Omental fat pad (tissue), 3 donors: ENCODE measurements at regions not wholly inside any gene's neighbourhood (a gene's known extent, or its start where the extent isn't known, plus 50 kb on each side); places are given as distances from the start of the nearest gene placed in this dataset.
"Not testable (repeated sequence)": the region's sequence is repeated elsewhere in the genome, so short reads cannot be mapped to it uniquely, and the experiment has no call there.

Experiments used
- ATAC-seq: fragments of 150-250 bp; one replicate; pipeline ENCODE4 v1.9.1; 2016; ENCODE audit warnings: mild to moderate bottlenecking, moderate library complexity; ENCODE audit not compliant: low FRiP score
- DNase-seq: peaks from one replicate; pipeline ENCODE4 v3.0.0-alpha.2; 2019; ENCODE audit warnings: low spot score
- TF ChIP-seq, protein P1 (sequence below), 3 donors: fragments of 450-650 bp; IDR thresholded peaks; one replicate each; pipeline ENCODE4 v1.5.1; 2016 to 2017; ENCODE audit warnings: antibody characterized with exemption in 3 of 3, mild to moderate bottlenecking in 3 of 3, moderate library complexity in 2 of 3

DNA sequence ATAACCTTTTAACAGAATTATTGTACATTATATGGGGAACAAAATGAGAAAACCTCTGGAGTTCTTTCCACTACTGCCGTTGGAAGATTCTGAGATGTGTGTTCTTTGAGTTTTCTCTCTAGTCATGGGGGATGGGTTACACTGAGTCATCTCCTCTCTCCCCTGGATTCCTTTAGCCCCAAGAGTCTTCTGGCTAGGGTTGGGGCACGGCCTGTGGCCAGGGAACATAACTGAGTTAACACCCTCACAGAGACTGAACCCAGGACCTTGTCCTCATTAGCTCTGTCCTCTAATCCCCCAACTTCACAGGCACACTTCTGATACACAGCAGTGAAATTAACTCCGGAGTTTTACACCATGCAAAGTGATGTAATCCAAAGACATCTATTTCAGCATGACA lies 142.3 kb upstream of the F9 start:
- TF ChIP-seq, protein P1, sequence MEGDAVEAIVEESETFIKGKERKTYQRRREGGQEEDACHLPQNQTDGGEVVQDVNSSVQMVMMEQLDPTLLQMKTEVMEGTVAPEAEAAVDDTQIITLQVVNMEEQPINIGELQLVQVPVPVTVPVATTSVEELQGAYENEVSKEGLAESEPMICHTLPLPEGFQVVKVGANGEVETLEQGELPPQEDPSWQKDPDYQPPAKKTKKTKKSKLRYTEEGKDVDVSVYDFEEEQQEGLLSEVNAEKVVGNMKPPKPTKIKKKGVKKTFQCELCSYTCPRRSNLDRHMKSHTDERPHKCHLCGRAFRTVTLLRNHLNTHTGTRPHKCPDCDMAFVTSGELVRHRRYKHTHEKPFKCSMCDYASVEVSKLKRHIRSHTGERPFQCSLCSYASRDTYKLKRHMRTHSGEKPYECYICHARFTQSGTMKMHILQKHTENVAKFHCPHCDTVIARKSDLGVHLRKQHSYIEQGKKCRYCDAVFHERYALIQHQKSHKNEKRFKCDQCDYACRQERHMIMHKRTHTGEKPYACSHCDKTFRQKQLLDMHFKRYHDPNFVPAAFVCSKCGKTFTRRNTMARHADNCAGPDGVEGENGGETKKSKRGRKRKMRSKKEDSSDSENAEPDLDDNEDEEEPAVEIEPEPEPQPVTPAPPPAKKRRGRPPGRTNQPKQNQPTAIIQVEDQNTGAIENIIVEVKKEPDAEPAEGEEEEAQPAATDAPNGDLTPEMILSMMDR (IDR thresholded peaks at IDR 0.05) = no peak
- no peak for ATAC-seq
- DNase-seq = no peak

DNA sequence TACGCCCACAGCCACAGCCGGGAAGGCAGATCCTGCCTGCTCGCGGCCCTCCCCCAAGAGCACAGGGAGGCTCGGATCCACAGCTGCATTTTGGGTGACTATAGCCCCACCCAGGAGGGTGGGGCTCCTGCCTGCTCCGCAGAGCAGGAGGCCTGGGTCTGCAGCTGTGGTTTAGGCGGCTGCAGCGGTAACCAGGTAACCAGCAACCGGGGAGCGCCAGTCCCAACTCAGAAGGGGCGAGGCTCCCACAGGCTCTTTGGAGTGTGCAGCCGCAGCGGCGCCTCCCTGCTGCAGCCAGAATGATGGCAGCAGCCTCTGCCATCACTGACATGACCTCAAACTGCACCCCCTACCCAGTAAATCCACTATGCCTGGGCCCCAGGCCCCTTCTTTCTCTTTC lies 148.0 kb upstream of the F9 start:
- DNase-seq (no peak), ATAC-seq (no peak)
- TF ChIP-seq, protein P1 (IDR thresholded peaks at IDR 0.05) = no peak

DNA sequence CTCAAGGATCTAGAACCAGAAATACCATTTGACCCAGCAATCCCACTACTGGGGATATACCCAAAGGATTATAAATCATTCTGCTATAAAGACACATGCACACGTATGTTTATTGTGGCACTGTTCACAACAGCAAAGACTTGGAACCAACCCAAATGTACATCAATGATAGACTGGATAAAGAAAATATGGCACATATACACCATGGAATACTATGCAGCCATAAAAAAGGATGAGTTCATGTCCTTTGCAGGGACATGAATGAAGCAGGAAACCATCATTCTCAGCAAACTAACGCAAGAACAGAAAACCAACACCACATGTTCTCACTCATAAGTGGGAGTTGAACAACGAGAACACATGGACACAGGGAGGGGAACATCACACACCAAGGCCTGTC lies 154.0 kb upstream of the F9 start:
- not testable (repeated sequence) for DNase-seq, ATAC-seq

DNA sequence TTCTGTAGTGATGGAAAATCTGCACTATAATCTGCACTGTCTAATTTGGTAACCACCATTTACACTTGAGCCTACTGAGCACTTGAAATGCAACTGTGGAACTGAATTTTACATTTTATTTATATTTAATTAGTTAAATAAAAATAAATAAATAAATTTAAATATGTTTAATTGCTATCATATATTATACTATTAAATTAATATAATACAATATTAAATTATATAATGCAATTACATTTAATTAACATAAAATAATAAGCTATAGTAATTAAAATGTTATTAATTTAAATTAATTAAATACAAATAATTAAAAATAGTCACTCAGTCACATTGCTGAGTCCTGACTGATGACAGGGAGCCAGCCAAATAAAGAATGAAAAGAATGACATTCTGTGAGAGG lies 170.2 kb upstream of the F9 start:
- TF ChIP-seq, protein P1 (IDR thresholded peaks at IDR 0.05) = no peak
- no peak for ATAC-seq
- no peak for DNase-seq

DNA sequence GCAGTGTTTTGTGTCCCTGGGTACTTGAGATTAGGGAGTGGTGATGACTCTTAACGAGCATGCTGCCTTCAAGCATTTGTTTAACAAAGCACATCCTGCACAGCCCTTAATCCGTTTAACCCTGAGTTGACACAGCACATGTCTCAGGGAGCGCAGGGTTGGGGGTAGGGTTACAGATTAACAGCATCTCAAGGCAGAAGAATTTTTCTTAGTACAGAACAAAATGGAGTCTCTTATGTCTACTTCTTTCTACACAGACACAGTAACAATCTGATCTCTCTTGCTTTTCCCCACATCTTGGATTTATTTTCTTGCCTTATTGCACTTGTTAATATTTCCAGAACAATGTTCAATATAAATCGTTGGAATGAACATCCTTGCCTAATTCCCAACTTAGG lies 187.9 kb upstream of the F9 start:
- not testable (repeated sequence) for ATAC-seq

DNA sequence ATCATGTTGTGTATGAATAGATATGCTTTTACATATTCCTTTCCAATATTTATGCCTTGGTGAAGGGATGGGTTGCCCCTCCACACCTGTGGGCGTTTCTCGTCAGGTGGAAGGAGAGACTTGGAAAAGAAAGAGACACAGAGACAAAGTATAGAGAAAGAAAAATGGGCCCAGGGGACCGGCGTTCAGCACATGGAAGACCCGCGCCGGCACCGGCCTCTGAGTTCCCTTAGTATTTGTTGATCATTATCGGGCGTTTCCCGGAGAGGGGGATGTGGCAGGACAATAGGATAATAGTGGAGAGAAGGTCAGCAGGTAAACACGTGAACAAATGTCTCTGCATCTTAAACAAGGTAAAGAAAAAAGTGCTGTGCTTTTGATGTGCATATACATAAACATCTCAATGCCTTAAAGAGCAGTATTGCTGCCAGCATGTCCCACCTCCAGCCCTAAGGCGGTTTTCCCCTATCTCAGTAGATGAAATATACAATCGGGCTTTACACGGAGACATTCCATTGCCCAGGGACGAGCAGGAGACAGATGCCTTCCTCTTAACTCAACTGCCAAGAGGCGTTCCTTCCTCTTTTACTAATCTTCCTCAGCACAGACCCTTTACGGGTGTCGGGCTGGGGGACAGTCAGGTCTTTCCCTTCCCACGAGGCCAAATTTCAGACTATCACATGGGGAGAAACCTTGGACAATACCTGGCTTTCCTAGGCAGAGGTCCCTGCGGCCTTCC lies 188.5 kb upstream of the F9 start:
- ATAC-seq = not testable (repeated sequence)

More for the DNA sequence above, 187.9 kb upstream of the F9 start:
- DNase-seq = not testable (repeated sequence)

DNA sequence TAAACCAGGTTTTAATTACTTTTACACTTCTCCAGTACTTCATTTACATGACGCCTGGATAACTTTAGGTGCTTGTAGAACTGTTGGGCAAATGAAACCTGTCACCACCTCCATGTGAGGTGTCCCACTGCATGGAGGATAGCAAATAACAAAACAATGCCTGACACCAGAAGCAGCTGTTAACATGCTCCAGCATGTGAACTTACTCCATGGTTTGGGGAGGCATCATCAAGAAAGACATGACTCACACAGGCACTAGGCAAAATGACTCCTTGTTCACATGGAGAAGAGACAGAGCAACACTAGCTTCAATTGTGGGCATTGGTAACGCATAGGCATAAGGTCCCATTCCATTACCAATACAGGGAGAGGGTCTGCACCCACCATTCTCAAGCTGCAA lies 198.1 kb upstream of the F9 start:
- DNase-seq (no peak), ATAC-seq (no peak)
- TF ChIP-seq, protein P1 (IDR thresholded peaks at IDR 0.05) = no peak

More for the DNA sequence above, 188.5 kb upstream of the F9 start:
- DNase-seq = not testable (repeated sequence)

DNA sequence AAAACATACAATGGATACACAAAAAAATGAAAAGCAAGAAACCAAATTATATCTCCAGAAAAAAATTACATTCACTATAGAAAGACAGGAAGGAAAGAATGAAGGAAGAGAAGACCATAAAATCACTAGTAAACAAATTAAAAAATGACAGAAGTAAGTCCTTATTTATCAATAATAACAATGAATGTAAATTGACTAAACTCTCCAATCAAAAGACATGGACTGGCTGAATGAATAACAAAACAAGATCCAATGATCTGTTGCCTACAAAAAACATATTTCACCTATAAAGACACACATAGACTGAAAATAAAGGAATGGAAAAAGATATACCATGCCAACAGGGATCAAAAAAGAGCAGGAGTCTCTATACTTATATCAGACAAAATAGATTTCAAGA lies 203.2 kb upstream of the F9 start:
- ATAC-seq (no peak), DNase-seq (no peak)
- TF ChIP-seq, protein P1 (IDR thresholded peaks at IDR 0.05) = no peak

DNA sequence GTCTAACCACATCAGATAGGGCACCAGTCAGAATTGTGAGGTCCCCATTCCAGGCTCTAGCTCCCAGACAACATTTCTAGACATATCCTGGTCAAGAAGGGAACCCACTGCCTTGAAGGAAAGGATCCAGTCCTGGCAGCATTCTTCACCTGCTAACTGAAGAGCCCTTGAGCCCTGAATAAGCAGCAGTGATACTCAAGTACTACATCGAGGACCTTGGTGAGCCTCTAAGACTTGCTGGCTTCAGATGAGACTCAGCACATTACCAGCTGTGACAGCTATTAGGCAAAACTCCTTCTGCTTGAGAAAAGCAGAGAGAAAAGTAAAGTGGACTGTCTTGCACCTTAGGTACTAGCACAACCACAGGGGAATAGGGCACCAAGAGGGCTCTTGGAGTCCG lies 205.8 kb upstream of the F9 start:
- TF ChIP-seq, protein P1 (IDR thresholded peaks at IDR 0.05) = no peak
- no peak for DNase-seq
- no peak for ATAC-seq

DNA sequence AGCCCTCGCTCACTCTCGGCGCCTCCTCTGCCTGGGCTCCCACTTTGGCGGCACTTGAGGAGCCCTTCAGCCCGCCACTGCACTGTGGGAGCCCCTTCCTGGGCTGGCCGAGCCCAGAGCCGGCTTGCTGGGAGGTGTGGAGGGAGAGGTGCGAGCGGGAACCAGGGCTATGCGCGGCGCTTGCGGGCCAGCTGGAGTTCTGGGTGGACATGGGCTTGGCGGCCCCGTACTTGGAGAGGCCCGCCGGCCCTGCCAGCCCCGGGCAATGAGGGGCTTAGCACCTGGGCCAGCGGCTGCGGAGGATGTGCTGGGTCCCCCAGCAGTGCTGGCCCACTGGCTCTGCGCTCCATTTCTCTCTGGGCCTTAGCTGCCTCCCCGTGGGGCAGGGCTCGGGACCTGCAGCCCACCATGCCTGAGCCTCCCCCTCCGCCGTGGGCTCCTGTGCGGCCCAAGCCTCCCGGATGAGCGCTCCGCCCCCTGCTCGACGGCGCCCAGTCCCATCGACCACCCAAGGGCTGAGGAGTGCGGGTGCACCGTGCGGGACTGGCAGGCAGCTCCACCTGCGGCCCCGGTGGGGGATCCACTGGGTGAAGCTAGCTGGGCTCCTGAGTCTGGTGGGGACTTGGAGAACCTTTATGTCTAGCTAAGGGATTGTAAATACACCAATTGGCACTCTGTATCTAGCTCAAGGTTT lies 209.7 kb upstream of the F9 start:
- DNase-seq, ATAC-seq: not testable (repeated sequence)

DNA sequence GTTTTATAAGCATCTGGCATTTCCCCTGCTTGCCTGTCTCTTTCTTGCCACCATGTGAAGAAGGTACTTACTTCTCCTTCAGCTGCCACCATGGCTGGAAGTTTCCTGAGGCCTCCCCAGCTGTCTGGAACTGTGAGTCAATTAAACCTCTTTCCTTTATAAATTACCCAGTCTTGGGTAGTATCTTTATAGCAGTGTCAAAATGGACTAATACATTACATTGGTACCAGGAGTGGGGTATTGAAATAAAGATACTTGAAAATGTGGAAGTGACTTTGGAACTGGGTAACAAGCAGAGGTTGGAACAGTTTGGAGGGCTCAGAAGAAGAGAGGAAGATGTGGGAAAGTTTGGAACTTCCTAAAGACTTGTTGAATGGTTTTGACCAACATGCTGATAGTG lies 223.9 kb upstream of the F9 start:
- DNase-seq, ATAC-seq: not testable (repeated sequence)
